DOHH2 (cell line): ENCODE measurements at regions not wholly inside any gene's neighbourhood (a gene's known extent, or its start where the extent isn't known, plus 50 kb on each side); places are given as distances from the start of the nearest gene placed in this dataset.

ENCODE experiments used
- EZH2phosphoT487 ChIP-seq: fragments of 200-600 bp; sonication (generic); IDR thresholded peaks from 2 replicates; pipeline ENCODE4 v1.6.1; 2017; ENCODE audit warnings: borderline replicate concordance, mild to moderate bottlenecking, antibody characterized with exemption, low read length, moderate library complexity, mixed read lengths
- TF ChIP-seq, protein P1 (sequence below): fragments of 200-600 bp; sonication (generic); IDR thresholded peaks from one replicate; pipeline ENCODE4 v1.5.1; 2014; ENCODE audit warnings: antibody characterized with exemption, mild to moderate bottlenecking, low read depth, low read length; ENCODE audit not compliant: poor library complexity, severe bottlenecking

DNA sequence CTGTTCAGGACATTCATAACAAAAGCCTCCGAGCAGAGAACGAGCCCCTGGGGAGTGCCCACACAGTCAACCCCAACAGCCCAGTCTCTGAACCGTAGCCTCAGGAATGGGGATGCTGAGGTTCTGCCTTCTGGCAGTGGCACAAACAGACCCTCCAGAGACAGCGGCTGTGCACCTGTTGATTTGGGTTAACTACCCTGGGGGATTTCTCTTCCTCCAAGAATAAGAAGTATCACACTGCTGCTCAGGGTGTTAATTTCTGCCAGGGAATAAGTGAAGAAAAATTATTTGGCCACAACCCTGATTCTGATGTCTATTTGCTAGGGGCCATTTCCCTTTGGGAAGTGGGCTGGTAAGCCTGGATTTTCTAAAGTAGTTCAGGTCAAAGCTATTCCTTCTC, 51.0 kb upstream of the PIRT start:
- TF ChIP-seq, protein P1, sequence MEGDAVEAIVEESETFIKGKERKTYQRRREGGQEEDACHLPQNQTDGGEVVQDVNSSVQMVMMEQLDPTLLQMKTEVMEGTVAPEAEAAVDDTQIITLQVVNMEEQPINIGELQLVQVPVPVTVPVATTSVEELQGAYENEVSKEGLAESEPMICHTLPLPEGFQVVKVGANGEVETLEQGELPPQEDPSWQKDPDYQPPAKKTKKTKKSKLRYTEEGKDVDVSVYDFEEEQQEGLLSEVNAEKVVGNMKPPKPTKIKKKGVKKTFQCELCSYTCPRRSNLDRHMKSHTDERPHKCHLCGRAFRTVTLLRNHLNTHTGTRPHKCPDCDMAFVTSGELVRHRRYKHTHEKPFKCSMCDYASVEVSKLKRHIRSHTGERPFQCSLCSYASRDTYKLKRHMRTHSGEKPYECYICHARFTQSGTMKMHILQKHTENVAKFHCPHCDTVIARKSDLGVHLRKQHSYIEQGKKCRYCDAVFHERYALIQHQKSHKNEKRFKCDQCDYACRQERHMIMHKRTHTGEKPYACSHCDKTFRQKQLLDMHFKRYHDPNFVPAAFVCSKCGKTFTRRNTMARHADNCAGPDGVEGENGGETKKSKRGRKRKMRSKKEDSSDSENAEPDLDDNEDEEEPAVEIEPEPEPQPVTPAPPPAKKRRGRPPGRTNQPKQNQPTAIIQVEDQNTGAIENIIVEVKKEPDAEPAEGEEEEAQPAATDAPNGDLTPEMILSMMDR = no peak
- no peak for TF ChIP-seq EZH2phosphoT487
